ENCODE measurements at regions not wholly inside any gene's neighbourhood (a gene's known extent, or its start where the extent isn't known, plus 50 kb on each side); places are given as distances from the start of the nearest gene placed in this dataset.

- Histone ChIP-seq H3K79me2 (ENCODE audit: control insufficient read depth, insufficient read depth, low read length) (no peaks in the 10 kb centered on the region), H3K27me3 (ENCODE audit: control insufficient read depth in 2 of 2, insufficient read depth in 2 of 2, low read length in 2 of 2) (no peaks in the 10 kb centered on the region), H3K9ac (replicated peaks; ENCODE audit: extremely low read depth, insufficient read depth, low read length) (no peak overlapping the region), H2AFZ (ENCODE audit: low read depth, low read length) (no peak overlapping the region), H3K9me3 (replicated peaks; ENCODE audit: control insufficient read depth, insufficient read depth, low read length) (no peaks in the 10 kb centered on the region), H3K4me2 (ENCODE audit: insufficient read depth, low read length) (no peak overlapping the region), H3K4me3 (replicated peaks in 1 of 3; ENCODE audit: insufficient read depth in 1 of 3, low read depth in 1 of 3, low read length in 3 of 3) (no peak overlapping the region), H3K36me3 (ENCODE audit: control insufficient read depth in 2 of 2, extremely low read depth in 1 of 2, insufficient read depth in 2 of 2, low read length in 2 of 2) (no peaks in the 10 kb centered on the region), H3K4me1 (ENCODE audit: control insufficient read depth, extremely low read depth, insufficient read depth, low read length) (no peaks in the 10 kb centered on the region), H3K9me1 (replicated peaks; ENCODE audit: control insufficient read depth, extremely low read depth, insufficient read depth, low read length) (no peaks in the 10 kb centered on the region), H3K27ac (ENCODE audit: insufficient read depth, low read depth, low read length) (no peak overlapping the region), H4K20me1 (replicated peaks; ENCODE audit: control insufficient read depth, extremely low read depth, insufficient read depth, low read length) (no peaks in the 10 kb centered on the region)
- ChIA-PET CTCF (interaction anchor here (1.2 to 1.4 kb wide), 2 partner anchors 10 to 35 kb away, joined by 3 read pairs; no protein-coding TSS in a partner anchor), POLR2A (no interaction called here)
- DNase-seq (ENCODE audit: low read depth, low spot score) (no peak), FAIRE-seq (no peak)
- intact Hi-C loops (cut with micrococcal nuclease) = no loop called here
- BruUV-seq (replicated peaks) = no TSS peak
- dilution Hi-C loops (cut with MboI; ENCODE audit: extremely low pct_ligation_motif_present, low sequenced_read_pairs) = no loop called here
- TF ChIP-seq POLR2A (IDR thresholded peaks at IDR 0.05; ENCODE audit: low read depth, low read length) (no peak), CTCF (IDR thresholded peaks at IDR 0.05; ENCODE audit: extremely low read depth in 1 of 2, insufficient read depth in 1 of 2, low read depth in 1 of 2, low read length in 2 of 2) (no peak), GATA2 (IDR thresholded peaks at IDR 0.05; ENCODE audit: insufficient read depth, insufficient read length, low read depth, low read length) (no peak), EZH2 (IDR thresholded peaks at IDR 0.05; ENCODE audit: borderline replicate concordance, low read depth, low read length, severe bottlenecking) (no peak), FOS (IDR thresholded peaks at IDR 0.05; ENCODE audit: borderline replicate concordance, insufficient read depth, low read length) (no peak), MYC (IDR thresholded peaks at IDR 0.05; ENCODE audit: low read depth, low read length) (no peak), POLR2AphosphoS5 (IDR thresholded peaks at IDR 0.05; ENCODE audit: insufficient read depth, low read depth, low read length) (no peak), MAX (IDR thresholded peaks at IDR 0.05; ENCODE audit: insufficient read depth, insufficient read length) (no peak), JUN (IDR thresholded peaks at IDR 0.05; ENCODE audit: borderline replicate concordance, insufficient read depth, insufficient read length, low read depth) (no peak)
Measured at GRCh38 chr11:76280151-76280881, 74.0 kb upstream of the WNT11 start.
